ENCODE measurements at regions not wholly inside any gene's neighbourhood (a gene's known extent, or its start where the extent isn't known, plus 50 kb on each side); places are given as distances from the start of the nearest gene placed in this dataset.
A peak's percentile ranks its signal among the peaks of the same experiment; 100 is the strongest.

- no peak for DNase-seq
Observed at GRCh38 chr9:80259079-80259478, 687.3 kb downstream of the TLE4 start.

GRCh38 chr9:80251778-80252177 lies 680.0 kb downstream of the TLE4 start:
- no peak for DNase-seq

GRCh38 chr9:80242022-80242421 lies 670.3 kb downstream of the TLE4 start:
- DNase-seq: no peak

GRCh38 chr9:80235752-80236151 lies 664.0 kb downstream of the TLE4 start:
- DNase-seq: no peak

- no peak for DNase-seq
Observed at GRCh38 chr9:80233906-80234305, 662.1 kb downstream of the TLE4 start.

- no peak for DNase-seq
Observed at GRCh38 chr9:80233102-80233843, 661.5 kb downstream of the TLE4 start.

- no peak for DNase-seq
Observed at GRCh38 chr9:80231318-80232236, 659.8 kb downstream of the TLE4 start.

- DNase-seq: no peak
Observed at GRCh38 chr9:80223897-80224296, 652.1 kb downstream of the TLE4 start.

- no peak for DNase-seq
Observed at GRCh38 chr9:80222466-80223169, 650.9 kb downstream of the TLE4 start.

GRCh38 chr9:80218328-80218727 lies 646.6 kb downstream of the TLE4 start:
- DNase-seq: peak in 1 of 3 experiments; percentile 10

- no peak for DNase-seq
Observed at GRCh38 chr9:80213613-80214012, 641.8 kb downstream of the TLE4 start.

- DNase-seq: no peak
Observed at GRCh38 chr9:80208696-80209095, 636.9 kb downstream of the TLE4 start.

GRCh38 chr9:80204054-80204453 lies 632.3 kb downstream of the TLE4 start:
- DNase-seq: no peak

GRCh38 chr9:80197661-80198060 lies 625.9 kb downstream of the TLE4 start:
- DNase-seq: no peak

- no peak for DNase-seq
Observed at GRCh38 chr9:80191108-80191507, 619.3 kb downstream of the TLE4 start.

- no peak for DNase-seq
Observed at GRCh38 chr9:80188579-80188978, 616.8 kb downstream of the TLE4 start.

GRCh38 chr9:80185112-80185738 lies 613.5 kb downstream of the TLE4 start:
- no peak for DNase-seq

- no peak for DNase-seq
Observed at GRCh38 chr9:80177949-80178480, 606.2 kb downstream of the TLE4 start.

- DNase-seq: peak in 2 of 3 experiments; percentile 1 to 58
Observed at GRCh38 chr9:80175286-80176150, 603.8 kb downstream of the TLE4 start.

- no peak for DNase-seq
Observed at GRCh38 chr9:80163889-80164288, 592.1 kb downstream of the TLE4 start.

GRCh38 chr9:80158554-80159170 lies 586.9 kb downstream of the TLE4 start:
- no peak for DNase-seq
